Upper lobe of right lung (tissue), 1 donor: ENCODE measurements at regions not wholly inside any gene's neighbourhood (a gene's known extent, or its start where the extent isn't known, plus 50 kb on each side); places are given as distances from the start of the nearest gene placed in this dataset.

ENCODE experiments used
- ATAC-seq: fragments of 200-7000 bp; cut with Tn5 transposase; one replicate; pipeline ENCODE4 v1.9.1; 2020; ENCODE audit warnings: mild to moderate bottlenecking, moderate library complexity
- DNase-seq: peaks from one replicate; pipeline ENCODE4 v3.0.0-alpha.2; 2020
- H3K27ac ChIP-seq: fragments of 200-600 bp; one replicate; pipeline ENCODE4 v1.8.0; 2022
- H3K27me3 ChIP-seq: fragments of 200-600 bp; one replicate; pipeline ENCODE4 v1.8.0; 2022; ENCODE audit warnings: mild to moderate bottlenecking
- H3K36me3 ChIP-seq: fragments of 200-600 bp; one replicate; pipeline ENCODE4 v1.8.0; 2022
- H3K4me1 ChIP-seq: fragments of 200-600 bp; one replicate; pipeline ENCODE4 v1.8.0; 2022
- H3K4me3 ChIP-seq: fragments of 200-600 bp; one replicate; pipeline ENCODE4 v1.8.0; 2022; ENCODE audit warnings: mild to moderate bottlenecking
- H3K9me3 ChIP-seq: fragments of 200-600 bp; one replicate; pipeline ENCODE4 v1.8.0; 2022
- intact Hi-C: fragments of 100-400 bp; cut with DNase I; formaldehyde crosslinking; loops from one replicate; pipeline ENCODE4 v1.11.0; 2022
- TF ChIP-seq, protein P1 (sequence below): fragments of 200-600 bp; IDR thresholded peaks from one replicate; pipeline ENCODE4 v1.8.0; 2022; ENCODE audit warnings: antibody characterized with exemption
- donor health status: DM: no; HTN: yes; CAD: no; lungs with severe emphysema.

DNA sequence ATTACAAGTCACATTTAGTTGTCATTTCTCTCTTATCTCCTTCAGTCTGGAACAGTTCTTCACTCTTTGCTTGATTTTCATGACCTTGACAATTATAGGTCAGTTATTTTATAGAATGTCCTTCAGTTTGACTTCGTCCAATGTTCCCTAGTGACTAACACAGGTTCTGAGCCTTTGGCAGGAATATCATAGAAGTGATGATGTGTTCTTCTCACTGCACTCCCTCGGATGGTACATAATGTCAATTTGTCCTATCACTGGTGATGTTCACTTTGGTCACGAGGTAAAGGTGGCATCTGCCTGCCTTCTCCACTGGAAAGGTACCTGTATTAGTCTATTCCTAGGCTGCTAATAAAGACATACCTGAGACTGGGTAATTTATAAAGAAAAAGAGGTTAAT lies 126.0 kb upstream of the PTPN3 start:
- H3K27me3 ChIP-seq, result no peaks in the 10 kb centered on the region
- DNase-seq (no peak), ATAC-seq (no peak)
- no peak overlapping the region for H3K27ac ChIP-seq
- no peaks in the 10 kb centered on the region for H3K36me3 ChIP-seq
- TF ChIP-seq, protein P1, sequence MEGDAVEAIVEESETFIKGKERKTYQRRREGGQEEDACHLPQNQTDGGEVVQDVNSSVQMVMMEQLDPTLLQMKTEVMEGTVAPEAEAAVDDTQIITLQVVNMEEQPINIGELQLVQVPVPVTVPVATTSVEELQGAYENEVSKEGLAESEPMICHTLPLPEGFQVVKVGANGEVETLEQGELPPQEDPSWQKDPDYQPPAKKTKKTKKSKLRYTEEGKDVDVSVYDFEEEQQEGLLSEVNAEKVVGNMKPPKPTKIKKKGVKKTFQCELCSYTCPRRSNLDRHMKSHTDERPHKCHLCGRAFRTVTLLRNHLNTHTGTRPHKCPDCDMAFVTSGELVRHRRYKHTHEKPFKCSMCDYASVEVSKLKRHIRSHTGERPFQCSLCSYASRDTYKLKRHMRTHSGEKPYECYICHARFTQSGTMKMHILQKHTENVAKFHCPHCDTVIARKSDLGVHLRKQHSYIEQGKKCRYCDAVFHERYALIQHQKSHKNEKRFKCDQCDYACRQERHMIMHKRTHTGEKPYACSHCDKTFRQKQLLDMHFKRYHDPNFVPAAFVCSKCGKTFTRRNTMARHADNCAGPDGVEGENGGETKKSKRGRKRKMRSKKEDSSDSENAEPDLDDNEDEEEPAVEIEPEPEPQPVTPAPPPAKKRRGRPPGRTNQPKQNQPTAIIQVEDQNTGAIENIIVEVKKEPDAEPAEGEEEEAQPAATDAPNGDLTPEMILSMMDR, result no peak
- no peaks in the 10 kb centered on the region for H3K4me1 ChIP-seq
- no peaks in the 10 kb centered on the region for H3K9me3 ChIP-seq
- H3K4me3 ChIP-seq, result no peak overlapping the region
- intact Hi-C loops, result no loop called here

DNA sequence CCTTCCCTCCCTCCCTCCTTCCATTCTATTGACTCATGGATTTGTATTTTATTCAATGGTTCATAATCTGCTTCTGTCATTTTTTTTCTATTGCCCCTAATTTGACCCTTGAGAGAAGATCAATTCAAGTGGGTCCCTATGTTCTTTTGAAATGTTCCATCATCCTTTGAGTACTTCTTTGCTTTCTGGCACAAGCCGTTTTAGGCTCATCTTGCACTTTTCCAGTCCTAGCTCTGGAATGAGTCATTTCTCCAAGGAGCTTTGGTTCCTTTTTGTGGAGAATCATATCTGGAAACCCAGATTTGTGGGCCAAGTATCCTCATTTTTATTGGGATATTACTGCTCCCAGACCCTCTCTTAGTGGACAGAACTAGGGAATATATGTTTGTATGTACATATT lies 126.8 kb upstream of the PTPN3 start:
- DNase-seq (no peak), ATAC-seq (no peak)
- Histone ChIP-seq H3K36me3 (no peaks in the 10 kb centered on the region), H3K4me3 (no peak overlapping the region), H3K9me3 (no peaks in the 10 kb centered on the region), H3K4me1 (no peaks in the 10 kb centered on the region), H3K27me3 (no peaks in the 10 kb centered on the region), H3K27ac (no peak overlapping the region)
- TF ChIP-seq, protein P1, result no peak
- intact Hi-C loops, result no loop called here

DNA sequence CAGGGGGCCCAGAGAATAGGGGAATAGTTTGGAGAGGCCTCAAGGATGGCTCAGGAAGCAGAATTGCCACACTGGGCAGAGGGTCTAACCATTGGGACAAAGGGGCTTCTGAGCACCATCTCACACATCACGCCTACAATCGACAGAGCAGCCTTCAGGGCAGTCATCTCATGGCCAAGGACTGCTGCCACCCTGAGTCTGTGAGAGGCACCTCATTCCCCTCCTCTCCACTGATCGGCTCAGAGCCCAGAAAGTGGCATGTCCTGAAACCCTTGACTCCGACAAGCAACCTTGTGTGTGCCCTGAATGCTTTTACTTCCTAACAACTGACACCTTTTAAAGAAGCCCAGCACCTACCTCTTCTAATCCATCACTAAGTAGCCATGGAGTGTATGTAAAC lies 128.9 kb upstream of the PTPN3 start:
- Histone ChIP-seq H3K36me3 (no peaks in the 10 kb centered on the region), H3K4me1 (no peaks in the 10 kb centered on the region), H3K27me3 (no peaks in the 10 kb centered on the region), H3K9me3 (no peaks in the 10 kb centered on the region), H3K4me3 (no peak overlapping the region), H3K27ac (no peak overlapping the region)
- intact Hi-C loops, result no loop called here
- ATAC-seq (peak; percentile 54), DNase-seq (no peak)
- TF ChIP-seq, protein P1, result no peak

DNA sequence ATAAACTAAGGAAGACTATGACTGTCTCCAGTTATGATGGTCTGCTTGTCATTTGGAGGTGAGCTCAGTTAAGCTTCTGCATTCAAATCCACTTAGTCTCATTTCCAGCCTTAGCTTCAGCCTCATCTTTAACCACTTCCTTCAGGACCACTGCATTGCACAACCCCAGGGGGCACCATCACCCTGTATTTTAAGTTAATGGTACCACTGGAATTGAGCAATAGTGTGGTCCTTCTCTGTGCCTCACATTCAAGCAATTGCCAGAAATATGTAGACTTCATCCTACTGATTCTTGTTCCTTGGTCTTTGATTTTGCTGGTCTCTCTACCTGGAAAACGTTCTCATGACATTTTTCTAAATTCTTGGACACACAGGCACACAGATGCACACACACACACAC lies 131.5 kb upstream of the PTPN3 start:
- H3K4me1 ChIP-seq, result no peaks in the 10 kb centered on the region
- intact Hi-C loops, result no loop called here
- no peaks in the 10 kb centered on the region for H3K9me3 ChIP-seq
- TF ChIP-seq, protein P1, result no peak
- DNase-seq, result no peak
- ATAC-seq, result no peak
- no peaks in the 10 kb centered on the region for H3K27me3 ChIP-seq
- H3K27ac ChIP-seq, result no peak overlapping the region
- no peak overlapping the region for H3K4me3 ChIP-seq
- no peaks in the 10 kb centered on the region for H3K36me3 ChIP-seq

DNA sequence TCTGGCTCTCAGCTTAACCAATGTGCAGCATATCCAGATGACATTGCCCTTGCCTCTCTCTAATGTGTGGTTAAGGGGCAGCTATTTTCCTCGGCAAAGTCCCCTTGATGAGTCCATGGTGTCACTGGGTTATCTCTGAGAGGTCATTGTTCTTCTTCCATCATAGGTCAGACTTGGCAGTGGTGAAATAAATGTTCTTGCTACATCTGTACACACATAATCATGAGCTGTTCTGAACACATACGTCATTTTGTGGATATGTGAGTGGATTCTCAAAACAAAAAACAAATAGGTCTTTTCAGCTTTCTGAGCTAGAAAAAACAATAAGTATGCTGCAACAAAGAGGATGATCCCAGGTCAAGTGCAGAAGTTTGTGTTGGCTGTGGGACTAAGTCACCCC lies 134.7 kb upstream of the PTPN3 start:
- H3K4me1 ChIP-seq, result no peaks in the 10 kb centered on the region
- no peaks in the 10 kb centered on the region for H3K36me3 ChIP-seq
- no peak overlapping the region for H3K4me3 ChIP-seq
- no peak overlapping the region for H3K27ac ChIP-seq
- H3K27me3 ChIP-seq, result peaks cover 7% of the 10 kb centered on the region
- no peaks in the 10 kb centered on the region for H3K9me3 ChIP-seq
- intact Hi-C loops, result no loop called here
- ATAC-seq (no peak), DNase-seq (no peak)
- TF ChIP-seq, protein P1, result no peak
